GM12878 (cell line): ENCODE measurements at regions not wholly inside any gene's neighbourhood (a gene's known extent, or its start where the extent isn't known, plus 50 kb on each side); places are given as distances from the start of the nearest gene placed in this dataset.

Experiments
- ELK1 ChIP-seq: IDR thresholded peaks from 2 replicates; pipeline ENCODE4 v1.6.1; 2012; ENCODE audit warnings: low read depth, low read length, improper control_type of control experiment
- JUNB ChIP-seq: IDR thresholded peaks from 2 replicates; pipeline ENCODE4 v1.6.1; 2016; ENCODE audit warnings: antibody characterized with exemption, mild to moderate bottlenecking
- MTA3 ChIP-seq: IDR thresholded peaks from 2 replicates; pipeline ENCODE4 v1.6.1; 2012; ENCODE audit warnings: low read length, inconsistent platforms, borderline replicate concordance
- NRF1 ChIP-seq: conservative IDR thresholded peaks from 2 replicates; pipeline ENCODE4 v1.6.1; 2011; ENCODE audit warnings: mild to moderate bottlenecking, low read depth, low read length, improper control_type of control experiment
- TF ChIP-seq, protein P1 (sequence below), 3 experiments: IDR thresholded peaks in 2 of 3; conservative IDR thresholded peaks in 1 of 3; 2 replicates each; pipeline ENCODE4 v1.5.1; 2011; ENCODE audit warnings: low read depth in 3 of 3, low read length in 3 of 3, mild to moderate bottlenecking in 3 of 3, control low read depth in 2 of 3, moderate library complexity in 2 of 3, inconsistent platforms in 1 of 3, mixed read lengths in 1 of 3; ENCODE audit not compliant: control insufficient read depth in 2 of 3, insufficient read depth in 1 of 3; ENCODE audit errors: extremely low read depth in 1 of 3

- TF ChIP-seq NRF1 (no peak), JUNB (no peak), ELK1 (no peak), MTA3 (no peak)
- TF ChIP-seq, protein P1, sequence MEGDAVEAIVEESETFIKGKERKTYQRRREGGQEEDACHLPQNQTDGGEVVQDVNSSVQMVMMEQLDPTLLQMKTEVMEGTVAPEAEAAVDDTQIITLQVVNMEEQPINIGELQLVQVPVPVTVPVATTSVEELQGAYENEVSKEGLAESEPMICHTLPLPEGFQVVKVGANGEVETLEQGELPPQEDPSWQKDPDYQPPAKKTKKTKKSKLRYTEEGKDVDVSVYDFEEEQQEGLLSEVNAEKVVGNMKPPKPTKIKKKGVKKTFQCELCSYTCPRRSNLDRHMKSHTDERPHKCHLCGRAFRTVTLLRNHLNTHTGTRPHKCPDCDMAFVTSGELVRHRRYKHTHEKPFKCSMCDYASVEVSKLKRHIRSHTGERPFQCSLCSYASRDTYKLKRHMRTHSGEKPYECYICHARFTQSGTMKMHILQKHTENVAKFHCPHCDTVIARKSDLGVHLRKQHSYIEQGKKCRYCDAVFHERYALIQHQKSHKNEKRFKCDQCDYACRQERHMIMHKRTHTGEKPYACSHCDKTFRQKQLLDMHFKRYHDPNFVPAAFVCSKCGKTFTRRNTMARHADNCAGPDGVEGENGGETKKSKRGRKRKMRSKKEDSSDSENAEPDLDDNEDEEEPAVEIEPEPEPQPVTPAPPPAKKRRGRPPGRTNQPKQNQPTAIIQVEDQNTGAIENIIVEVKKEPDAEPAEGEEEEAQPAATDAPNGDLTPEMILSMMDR (IDR thresholded peaks at IDR 0.05 in 2 of 3, conservative IDR thresholded peaks at IDR 0.05 in 1 of 3; ENCODE audit: control insufficient read depth in 2 of 3, extremely low read depth in 1 of 3, insufficient read depth in 1 of 3, low read depth in 3 of 3, low read length in 3 of 3), result no peak
Observed at GRCh38 chr1:239896569-239896968, 195.1 kb upstream of the FMN2 start.
